WTC11 (cell line): ENCODE measurements at regions not wholly inside any gene's neighbourhood (a gene's known extent, or its start where the extent isn't known, plus 50 kb on each side); places are given as distances from the start of the nearest gene placed in this dataset.

Experiments used
- ATAC-seq: fragments of 200-7000 bp; cut with Tn5 transposase; 2 replicates; pipeline ENCODE4 v1.10.0; 2021; ENCODE audit warnings: mild to moderate bottlenecking, moderate library complexity
- CTCF ChIA-PET: fragments of 300-600 bp; sonication (Branson Sonifier 250); formaldehyde crosslinking; loops from one replicate; lab custom pipeline; 2021; ENCODE audit warnings: antibody characterized with exemption; lab: Charles Lee
- POLR2A ChIA-PET: fragments of 350-600 bp; sonication (Branson Sonifier 250); formaldehyde crosslinking; loops from one replicate; lab custom pipeline; 2021; ENCODE audit warnings: antibody characterized with exemption; lab: Charles Lee
- DNase-seq: peaks from one replicate; pipeline ENCODE4 v3.0.0; 2021; ENCODE audit warnings: low spot score
- H3K27ac Mint-ChIP-seq: 2 replicates; pipeline ENCODE4 v1.8.0; 2021; ENCODE audit warnings: mixed read lengths
- H3K27me3 Mint-ChIP-seq: 2 replicates; pipeline ENCODE4 v1.8.0; 2021; ENCODE audit warnings: low read depth, mild to moderate bottlenecking, moderate library complexity, mixed read lengths
- H3K36me3 Mint-ChIP-seq: 2 replicates; pipeline ENCODE4 v1.8.0; 2021; ENCODE audit warnings: mixed read lengths
- H3K4me1 Mint-ChIP-seq: 2 replicates; pipeline ENCODE4 v1.8.0; 2022; ENCODE audit warnings: mixed read lengths
- H3K4me3 Mint-ChIP-seq: 2 replicates; pipeline ENCODE4 v1.8.0; 2021; ENCODE audit warnings: mild to moderate bottlenecking, moderate library complexity, mixed read lengths
- H3K9me3 Mint-ChIP-seq: 2 replicates; pipeline ENCODE4 v1.8.0; 2021; ENCODE audit warnings: mixed read lengths
- JAZF1 ChIP-seq: fragments of 250-450 bp; sonication (Bioruptor Pico); IDR thresholded peaks from 2 replicates; pipeline ENCODE4 v1.9.0; 2021; ENCODE audit warnings: moderate library complexity, mild to moderate bottlenecking, inconsistent platforms
- JUN ChIP-seq: sonication (generic); formaldehyde crosslinking; IDR thresholded peaks from 2 replicates; pipeline ENCODE4 v1.8.0; 2023; ENCODE audit warnings: mild to moderate bottlenecking, missing genetic modification reagents
- ZBTB21 ChIP-seq: sonication (generic); formaldehyde crosslinking; IDR thresholded peaks from 2 replicates; pipeline ENCODE4 v1.8.1; 2023; ENCODE audit warnings: mild to moderate bottlenecking, missing genetic modification reagents, borderline replicate concordance
- ZNF232 ChIP-seq: sonication (generic); formaldehyde crosslinking; IDR thresholded peaks from 2 replicates; pipeline ENCODE4 v1.8.0; 2022; ENCODE audit warnings: mild to moderate bottlenecking, missing genetic modification reagents
- TF ChIP-seq, protein P1 (sequence below): fragments of 250-450 bp; sonication (Bioruptor Pico); conservative IDR thresholded peaks from 2 replicates; pipeline ENCODE4 v1.9.0; 2021; ENCODE audit warnings: mild to moderate bottlenecking
- TF ChIP-seq, protein P2 (sequence below): sonication (generic); formaldehyde crosslinking; IDR thresholded peaks from 2 replicates; pipeline ENCODE4 v1.8.1; 2022; ENCODE audit warnings: mild to moderate bottlenecking, missing genetic modification reagents, moderate library complexity, borderline replicate concordance
- TF ChIP-seq, protein P3 (sequence below): sonication (generic); formaldehyde crosslinking; IDR thresholded peaks from 2 replicates; pipeline ENCODE4 v1.8.1; 2023; ENCODE audit warnings: mild to moderate bottlenecking, missing genetic modification reagents, moderate library complexity
- TF ChIP-seq, protein P4 (sequence below): sonication (generic); formaldehyde crosslinking; IDR thresholded peaks from 2 replicates; pipeline ENCODE4 v1.8.1; 2023; ENCODE audit warnings: mild to moderate bottlenecking, moderate library complexity, missing genetic modification reagents
- TF ChIP-seq, protein P5 (sequence below): sonication (generic); formaldehyde crosslinking; IDR thresholded peaks from 2 replicates; pipeline ENCODE4 v1.8.1; 2022; ENCODE audit warnings: missing genetic modification reagents, borderline replicate concordance
- TF ChIP-seq, protein P6 (sequence below): sonication (generic); formaldehyde crosslinking; IDR thresholded peaks from 2 replicates; pipeline ENCODE4 v1.8.1; 2022; ENCODE audit warnings: low read depth, mild to moderate bottlenecking, moderate library complexity, missing genetic modification reagents, borderline replicate concordance
- TF ChIP-seq, protein P7 (sequence below): sonication (generic); formaldehyde crosslinking; IDR thresholded peaks from 2 replicates; pipeline ENCODE4 v1.8.0; 2023; ENCODE audit warnings: mild to moderate bottlenecking, missing genetic modification reagents

DNA sequence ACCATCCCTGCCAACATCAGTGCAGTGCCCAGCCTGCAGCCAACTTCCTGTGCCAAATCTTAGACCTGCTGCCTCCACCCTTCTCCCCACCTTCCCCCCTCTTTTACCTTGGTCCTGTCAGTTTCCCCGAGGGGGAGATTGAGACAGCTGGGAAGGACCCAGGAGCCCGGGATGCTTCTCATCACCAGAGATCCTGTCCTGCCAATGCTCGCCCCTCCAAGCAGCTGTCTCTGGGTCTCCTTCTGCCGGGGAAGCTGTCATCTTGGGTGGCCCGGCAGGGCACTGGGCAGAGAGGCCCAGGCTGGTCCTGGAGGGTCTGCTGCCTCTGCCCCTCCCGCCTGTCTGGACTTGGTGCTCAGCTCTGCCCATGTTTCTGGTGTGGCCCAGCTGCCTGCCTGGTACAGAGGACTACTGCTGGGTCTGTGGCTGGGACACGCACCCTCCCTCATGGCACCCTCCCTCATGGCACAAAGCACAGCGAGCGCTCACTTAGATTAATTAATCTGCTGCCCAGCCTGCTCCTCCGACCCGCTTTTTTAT is 60.4 kb upstream of the THY1 start (continued):
- TF ChIP-seq, protein P1, sequence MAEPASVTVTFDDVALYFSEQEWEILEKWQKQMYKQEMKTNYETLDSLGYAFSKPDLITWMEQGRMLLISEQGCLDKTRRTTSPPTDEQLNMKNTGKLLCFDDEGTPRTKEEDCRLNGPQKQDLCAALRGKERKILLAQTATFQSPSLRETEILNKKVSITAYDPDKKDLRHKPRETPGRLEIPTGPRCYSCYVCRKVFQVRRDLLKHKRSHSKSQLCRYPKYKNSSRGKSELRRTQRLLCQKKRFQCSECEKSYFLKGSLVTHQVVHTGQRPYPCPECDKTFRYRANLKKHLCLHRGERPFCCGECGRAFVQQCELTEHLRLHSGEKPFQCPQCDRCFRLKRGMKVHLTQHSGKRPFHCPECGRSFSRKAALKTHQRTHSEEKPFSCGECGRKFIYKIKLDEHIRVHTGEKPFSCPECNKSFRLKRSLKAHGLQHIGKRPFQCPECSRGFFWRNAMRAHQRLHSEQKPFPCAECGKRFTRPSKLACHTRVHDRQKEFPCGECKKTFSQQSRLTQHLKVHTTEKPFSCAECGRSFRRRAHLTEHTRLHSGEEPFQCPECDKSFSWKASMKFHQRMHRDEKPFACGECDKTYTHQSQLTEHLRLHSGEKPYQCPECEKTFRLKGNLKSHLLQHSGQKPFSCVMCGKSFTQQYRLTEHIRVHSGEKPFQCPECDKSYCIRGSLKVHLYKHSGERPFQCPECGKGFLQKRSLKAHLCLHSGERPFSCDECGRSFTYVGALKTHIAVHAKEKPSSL (CRISPR knock-in tag), result no peak
- TF ChIP-seq JUN (no peak), ZBTB21 (CRISPR knock-in tag) (no peak), ZNF232 (CRISPR knock-in tag) (no peak), JAZF1 (CRISPR knock-in tag) (no peak)
- TF ChIP-seq, protein P2, sequence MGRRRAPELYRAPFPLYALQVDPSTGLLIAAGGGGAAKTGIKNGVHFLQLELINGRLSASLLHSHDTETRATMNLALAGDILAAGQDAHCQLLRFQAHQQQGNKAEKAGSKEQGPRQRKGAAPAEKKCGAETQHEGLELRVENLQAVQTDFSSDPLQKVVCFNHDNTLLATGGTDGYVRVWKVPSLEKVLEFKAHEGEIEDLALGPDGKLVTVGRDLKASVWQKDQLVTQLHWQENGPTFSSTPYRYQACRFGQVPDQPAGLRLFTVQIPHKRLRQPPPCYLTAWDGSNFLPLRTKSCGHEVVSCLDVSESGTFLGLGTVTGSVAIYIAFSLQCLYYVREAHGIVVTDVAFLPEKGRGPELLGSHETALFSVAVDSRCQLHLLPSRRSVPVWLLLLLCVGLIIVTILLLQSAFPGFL (CRISPR knock-in tag), result no peak
- TF ChIP-seq, protein P3, sequence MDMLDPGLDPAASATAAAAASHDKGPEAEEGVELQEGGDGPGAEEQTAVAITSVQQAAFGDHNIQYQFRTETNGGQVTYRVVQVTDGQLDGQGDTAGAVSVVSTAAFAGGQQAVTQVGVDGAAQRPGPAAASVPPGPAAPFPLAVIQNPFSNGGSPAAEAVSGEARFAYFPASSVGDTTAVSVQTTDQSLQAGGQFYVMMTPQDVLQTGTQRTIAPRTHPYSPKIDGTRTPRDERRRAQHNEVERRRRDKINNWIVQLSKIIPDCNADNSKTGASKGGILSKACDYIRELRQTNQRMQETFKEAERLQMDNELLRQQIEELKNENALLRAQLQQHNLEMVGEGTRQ (CRISPR knock-in tag), result no peak
- TF ChIP-seq, protein P4, sequence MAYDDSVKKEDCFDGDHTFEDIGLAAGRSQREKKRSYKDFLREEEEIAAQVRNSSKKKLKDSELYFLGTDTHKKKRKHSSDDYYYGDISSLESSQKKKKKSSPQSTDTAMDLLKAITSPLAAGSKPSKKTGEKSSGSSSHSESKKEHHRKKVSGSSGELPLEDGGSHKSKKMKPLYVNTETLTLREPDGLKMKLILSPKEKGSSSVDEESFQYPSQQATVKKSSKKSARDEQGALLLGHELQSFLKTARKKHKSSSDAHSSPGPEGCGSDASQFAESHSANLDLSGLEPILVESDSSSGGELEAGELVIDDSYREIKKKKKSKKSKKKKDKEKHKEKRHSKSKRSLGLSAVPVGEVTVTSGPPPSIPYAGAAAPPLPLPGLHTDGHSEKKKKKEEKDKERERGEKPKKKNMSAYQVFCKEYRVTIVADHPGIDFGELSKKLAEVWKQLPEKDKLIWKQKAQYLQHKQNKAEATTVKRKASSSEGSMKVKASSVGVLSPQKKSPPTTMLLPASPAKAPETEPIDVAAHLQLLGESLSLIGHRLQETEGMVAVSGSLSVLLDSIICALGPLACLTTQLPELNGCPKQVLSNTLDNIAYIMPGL, result no peak
- TF ChIP-seq, protein P5, sequence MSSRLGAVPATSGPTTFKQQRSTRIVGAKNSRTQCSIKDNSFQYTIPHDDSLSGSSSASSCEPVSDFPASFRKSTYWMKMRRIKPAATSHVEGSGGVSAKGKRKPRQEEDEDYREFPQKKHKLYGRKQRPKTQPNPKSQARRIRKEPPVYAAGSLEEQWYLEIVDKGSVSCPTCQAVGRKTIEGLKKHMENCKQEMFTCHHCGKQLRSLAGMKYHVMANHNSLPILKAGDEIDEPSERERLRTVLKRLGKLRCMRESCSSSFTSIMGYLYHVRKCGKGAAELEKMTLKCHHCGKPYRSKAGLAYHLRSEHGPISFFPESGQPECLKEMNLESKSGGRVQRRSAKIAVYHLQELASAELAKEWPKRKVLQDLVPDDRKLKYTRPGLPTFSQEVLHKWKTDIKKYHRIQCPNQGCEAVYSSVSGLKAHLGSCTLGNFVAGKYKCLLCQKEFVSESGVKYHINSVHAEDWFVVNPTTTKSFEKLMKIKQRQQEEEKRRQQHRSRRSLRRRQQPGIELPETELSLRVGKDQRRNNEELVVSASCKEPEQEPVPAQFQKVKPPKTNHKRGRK (CRISPR knock-in tag), result no peak
- TF ChIP-seq, protein P6, sequence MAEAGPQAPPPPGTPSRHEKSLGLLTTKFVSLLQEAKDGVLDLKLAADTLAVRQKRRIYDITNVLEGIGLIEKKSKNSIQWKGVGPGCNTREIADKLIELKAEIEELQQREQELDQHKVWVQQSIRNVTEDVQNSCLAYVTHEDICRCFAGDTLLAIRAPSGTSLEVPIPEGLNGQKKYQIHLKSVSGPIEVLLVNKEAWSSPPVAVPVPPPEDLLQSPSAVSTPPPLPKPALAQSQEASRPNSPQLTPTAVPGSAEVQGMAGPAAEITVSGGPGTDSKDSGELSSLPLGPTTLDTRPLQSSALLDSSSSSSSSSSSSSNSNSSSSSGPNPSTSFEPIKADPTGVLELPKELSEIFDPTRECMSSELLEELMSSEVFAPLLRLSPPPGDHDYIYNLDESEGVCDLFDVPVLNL, result no peak

DNA sequence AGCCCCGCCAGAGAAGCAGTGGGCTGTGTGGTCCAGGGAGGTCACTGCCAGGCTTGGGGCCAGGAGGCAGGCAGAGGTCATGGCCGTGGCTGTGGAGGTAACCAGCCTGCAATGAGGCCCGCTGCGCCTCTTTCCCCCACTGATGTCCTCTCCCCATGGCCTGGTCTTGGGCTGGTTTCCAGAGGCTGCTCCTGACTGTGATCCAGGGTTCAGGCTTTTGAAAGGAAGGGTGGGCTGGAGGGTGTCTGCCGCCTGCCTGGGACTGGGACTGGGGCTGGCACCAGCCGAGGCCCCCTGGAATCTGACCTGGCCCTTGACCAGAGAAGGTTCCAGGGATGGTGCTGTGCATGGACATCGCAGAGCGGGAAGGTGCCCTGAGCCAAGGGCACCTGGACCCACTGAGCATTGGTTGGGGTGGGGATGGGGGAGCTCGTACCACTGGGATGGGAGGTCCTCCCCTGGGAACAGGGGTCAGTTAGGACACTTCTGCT is 59.6 kb upstream of the THY1 start:
- ATAC-seq (no peak), DNase-seq (no peak)
- Mint-ChIP-seq H3K36me3 (no peaks in the 10 kb centered on the region), H3K27ac (no peak overlapping the region), H3K4me1 (peaks cover 27% of the 10 kb centered on the region), H3K27me3 (peaks cover 13% of the 10 kb centered on the region), H3K4me3 (no peak overlapping the region), H3K9me3 (peaks cover 9% of the 10 kb centered on the region)
- ChIA-PET POLR2A (no interaction called here), CTCF (interaction anchor here (0.8 to 3.3 kb wide), 5 partner anchors 9 to 246 kb away, joined by 3 to 16 read pairs (median 4); partner anchors contain the start of gene NECTIN1)
- TF ChIP-seq, protein P7, sequence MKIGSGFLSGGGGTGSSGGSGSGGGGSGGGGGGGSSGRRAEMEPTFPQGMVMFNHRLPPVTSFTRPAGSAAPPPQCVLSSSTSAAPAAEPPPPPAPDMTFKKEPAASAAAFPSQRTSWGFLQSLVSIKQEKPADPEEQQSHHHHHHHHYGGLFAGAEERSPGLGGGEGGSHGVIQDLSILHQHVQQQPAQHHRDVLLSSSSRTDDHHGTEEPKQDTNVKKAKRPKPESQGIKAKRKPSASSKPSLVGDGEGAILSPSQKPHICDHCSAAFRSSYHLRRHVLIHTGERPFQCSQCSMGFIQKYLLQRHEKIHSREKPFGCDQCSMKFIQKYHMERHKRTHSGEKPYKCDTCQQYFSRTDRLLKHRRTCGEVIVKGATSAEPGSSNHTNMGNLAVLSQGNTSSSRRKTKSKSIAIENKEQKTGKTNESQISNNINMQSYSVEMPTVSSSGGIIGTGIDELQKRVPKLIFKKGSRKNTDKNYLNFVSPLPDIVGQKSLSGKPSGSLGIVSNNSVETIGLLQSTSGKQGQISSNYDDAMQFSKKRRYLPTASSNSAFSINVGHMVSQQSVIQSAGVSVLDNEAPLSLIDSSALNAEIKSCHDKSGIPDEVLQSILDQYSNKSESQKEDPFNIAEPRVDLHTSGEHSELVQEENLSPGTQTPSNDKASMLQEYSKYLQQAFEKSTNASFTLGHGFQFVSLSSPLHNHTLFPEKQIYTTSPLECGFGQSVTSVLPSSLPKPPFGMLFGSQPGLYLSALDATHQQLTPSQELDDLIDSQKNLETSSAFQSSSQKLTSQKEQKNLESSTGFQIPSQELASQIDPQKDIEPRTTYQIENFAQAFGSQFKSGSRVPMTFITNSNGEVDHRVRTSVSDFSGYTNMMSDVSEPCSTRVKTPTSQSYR (CRISPR knock-in tag), result no peak
